ENCODE measurements at regions not wholly inside any gene's neighbourhood (a gene's known extent, or its start where the extent isn't known, plus 50 kb on each side); places are given as distances from the start of the nearest gene placed in this dataset.
"Not testable (repeated sequence)": the region's sequence is repeated elsewhere in the genome, so short reads cannot be mapped to it uniquely, and the experiment has no call there.

GRCh38 chr1:157269656-157270375 is 131.6 kb upstream of the ETV3 start:
- BruUV-seq (replicated peaks) = no TSS peak
- Histone ChIP-seq H3F3A (ENCODE audit: insufficient read depth, low read depth) (no peaks in the 10 kb centered on the region), H3K27ac (no peak overlapping the region), H3K79me2 (ENCODE audit: low read depth) (no peaks in the 10 kb centered on the region), H3K9me3 (ENCODE audit: insufficient read depth, low read depth) (no peaks in the 10 kb centered on the region), H3K4me3 (no peak overlapping the region), H4K20me1 (ENCODE audit: insufficient read depth) (no peaks in the 10 kb centered on the region), H3K27me3 (ENCODE audit: insufficient read depth, low read depth) (peaks cover 45% of the 10 kb centered on the region), H3K36me3 (ENCODE audit: low read depth) (no peaks in the 10 kb centered on the region), H3K4me2 (no peak overlapping the region), H2AFZ (no peak overlapping the region), H3K4me1 (replicated peaks; ENCODE audit: insufficient read depth) (no peaks in the 10 kb centered on the region), H3K9me2 (ENCODE audit: insufficient read depth) (no peaks in the 10 kb centered on the region)
- DNase-seq = no peak
- intact Hi-C loops (cut with micrococcal nuclease; ENCODE audit: unreplicated experiment) = no loop called here
- TF ChIP-seq EZH2 (IDR thresholded peaks at IDR 0.05; ENCODE audit: low read depth) (no peak), CTCF (conservative IDR thresholded peaks at IDR 0.05) (no peak)
- ChIA-PET POLR2A (ENCODE audit: unreplicated experiment) (no interaction called here), CTCF (no interaction called here)

- Histone ChIP-seq H3K4me1 (replicated peaks; ENCODE audit: insufficient read depth) (no peaks in the 10 kb centered on the region), H3F3A (ENCODE audit: insufficient read depth, low read depth) (no peaks in the 10 kb centered on the region), H3K27ac (no peak overlapping the region), H3K4me2 (no peak overlapping the region), H3K27me3 (ENCODE audit: insufficient read depth, low read depth) (peaks cover 7% of the 10 kb centered on the region; the same call in 1 of the 2 replicates), H3K36me3 (ENCODE audit: low read depth) (no peaks in the 10 kb centered on the region), H3K9me2 (ENCODE audit: insufficient read depth) (no peaks in the 10 kb centered on the region), H3K4me3 (no peak overlapping the region), H2AFZ (no peak overlapping the region), H3K9me3 (ENCODE audit: insufficient read depth, low read depth) (no peaks in the 10 kb centered on the region), H4K20me1 (ENCODE audit: insufficient read depth) (no peaks in the 10 kb centered on the region), H3K79me2 (ENCODE audit: low read depth) (no peaks in the 10 kb centered on the region)
- TF ChIP-seq CTCF (conservative IDR thresholded peaks at IDR 0.05) (no peak), EZH2 (IDR thresholded peaks at IDR 0.05; ENCODE audit: low read depth) (no peak)
- no TSS peak for BruUV-seq (replicated peaks)
- no peak for DNase-seq
- CTCF ChIA-PET = no interaction called here
- POLR2A ChIA-PET (ENCODE audit: unreplicated experiment) = no interaction called here
- intact Hi-C loops (cut with micrococcal nuclease; ENCODE audit: unreplicated experiment) = no loop called here
These were observed 124.7 kb upstream of the ETV3 start for GRCh38 chr1:157262891-157263290.

- Histone ChIP-seq H3K36me3 (ENCODE audit: low read depth) (no peaks in the 10 kb centered on the region), H3K4me2 (no peak overlapping the region), H3K79me2 (ENCODE audit: low read depth) (no peaks in the 10 kb centered on the region), H3K9me2 (ENCODE audit: insufficient read depth) (no peaks in the 10 kb centered on the region), H3K9me3 (ENCODE audit: insufficient read depth, low read depth) (no peaks in the 10 kb centered on the region), H4K20me1 (ENCODE audit: insufficient read depth) (no peaks in the 10 kb centered on the region), H3K27ac (no peak overlapping the region), H2AFZ (no peak overlapping the region), H3K4me1 (replicated peaks; ENCODE audit: insufficient read depth) (no peaks in the 10 kb centered on the region), H3F3A (ENCODE audit: insufficient read depth, low read depth) (no peaks in the 10 kb centered on the region), H3K4me3 (no peak overlapping the region), H3K27me3 (ENCODE audit: insufficient read depth, low read depth) (peaks cover 2% of the 10 kb centered on the region; the same call in 1 of the 2 replicates)
- BruUV-seq (replicated peaks) = no TSS peak
- no peak for DNase-seq
- ChIA-PET POLR2A (ENCODE audit: unreplicated experiment) (no interaction called here), CTCF (no interaction called here)
- TF ChIP-seq EZH2 (IDR thresholded peaks at IDR 0.05; ENCODE audit: low read depth) (no peak), CTCF (conservative IDR thresholded peaks at IDR 0.05) (no peak)
- intact Hi-C loops (cut with micrococcal nuclease; ENCODE audit: unreplicated experiment) = no loop called here
These were observed 124.2 kb upstream of the ETV3 start for GRCh38 chr1:157262422-157262821.

- H3K9me3 ChIP-seq (ENCODE audit: insufficient read depth, low read depth); H3K79me2 ChIP-seq (ENCODE audit: low read depth); H3K27ac ChIP-seq; H3K27me3 ChIP-seq (ENCODE audit: insufficient read depth, low read depth); CTCF ChIA-PET; H3K4me1 ChIP-seq (replicated peaks; ENCODE audit: insufficient read depth); H3K36me3 ChIP-seq (ENCODE audit: low read depth); H4K20me1 ChIP-seq (ENCODE audit: insufficient read depth); H3K9me2 ChIP-seq (ENCODE audit: insufficient read depth); H2AFZ ChIP-seq; intact Hi-C loops (cut with micrococcal nuclease; ENCODE audit: unreplicated experiment); H3K4me2 ChIP-seq; DNase-seq; H3K4me3 ChIP-seq; BruUV-seq (replicated peaks); POLR2A ChIA-PET (ENCODE audit: unreplicated experiment); H3F3A ChIP-seq (ENCODE audit: insufficient read depth, low read depth): not testable (repeated sequence)
These were observed 117.7 kb upstream of the ETV3 start for GRCh38 chr1:157255891-157256290.

- H3K27me3 ChIP-seq (ENCODE audit: insufficient read depth, low read depth); H3K4me3 ChIP-seq; H3K36me3 ChIP-seq (ENCODE audit: low read depth); POLR2A ChIA-PET (ENCODE audit: unreplicated experiment); H3K4me1 ChIP-seq (replicated peaks; ENCODE audit: insufficient read depth); H3F3A ChIP-seq (ENCODE audit: insufficient read depth, low read depth); BruUV-seq (replicated peaks); H3K27ac ChIP-seq; DNase-seq; H3K79me2 ChIP-seq (ENCODE audit: low read depth); CTCF ChIA-PET; H4K20me1 ChIP-seq (ENCODE audit: insufficient read depth); H3K9me3 ChIP-seq (ENCODE audit: insufficient read depth, low read depth); H3K4me2 ChIP-seq; H3K9me2 ChIP-seq (ENCODE audit: insufficient read depth); intact Hi-C loops (cut with micrococcal nuclease; ENCODE audit: unreplicated experiment); H2AFZ ChIP-seq: not testable (repeated sequence)
These were observed 116.0 kb upstream of the ETV3 start for GRCh38 chr1:157254183-157254582.

Data from PC-9 (cell line).